Loucy (cell line): ENCODE measurements at regions not wholly inside any gene's neighbourhood (a gene's known extent, or its start where the extent isn't known, plus 50 kb on each side); places are given as distances from the start of the nearest gene placed in this dataset.

Experiments
- H2AFZ ChIP-seq: fragments of 200-600 bp; sonication (generic); 2 replicates; pipeline ENCODE4 v1.6.0; 2016; ENCODE audit warnings: antibody characterized with exemption, mild to moderate bottlenecking, low read length, moderate library complexity
- H3F3A ChIP-seq: fragments of 200-600 bp; 2 replicates; pipeline ENCODE4 v1.6.0; 2016; ENCODE audit warnings: antibody characterized with exemption, low read depth, mild to moderate bottlenecking
- H3K27me3 ChIP-seq: fragments of 200-600 bp; sonication (generic); 2 replicates; pipeline ENCODE4 v1.6.1; 2014; ENCODE audit warnings: low read length, mild to moderate bottlenecking; ENCODE audit not compliant: insufficient read depth, poor library complexity, severe bottlenecking
- H3K36me3 ChIP-seq: fragments of 200-600 bp; sonication (generic); 2 replicates; pipeline ENCODE4 v1.6.1; 2016; ENCODE audit warnings: low read length; ENCODE audit not compliant: insufficient read depth
- H3K4me1 ChIP-seq: fragments of 200-600 bp; sonication (generic); 2 replicates; pipeline ENCODE4 v1.5.1; 2014; ENCODE audit warnings: low read length, mild to moderate bottlenecking; ENCODE audit not compliant: insufficient read depth, poor library complexity, severe bottlenecking
- H3K4me2 ChIP-seq: fragments of 200-600 bp; sonication (generic); 2 replicates; pipeline ENCODE4 v1.6.0; 2014; ENCODE audit warnings: antibody characterized with exemption, low read length, low read depth, mild to moderate bottlenecking; ENCODE audit not compliant: poor library complexity, severe bottlenecking
- H3K4me3 ChIP-seq: fragments of 200-600 bp; sonication (generic); 2 replicates; pipeline ENCODE4 v1.5.1; 2014; ENCODE audit warnings: low read length, mild to moderate bottlenecking, mixed read lengths; ENCODE audit not compliant: poor library complexity, severe bottlenecking
- H3K79me2 ChIP-seq: fragments of 200-600 bp; sonication (generic); 2 replicates; pipeline ENCODE4 v1.6.1; 2014; ENCODE audit warnings: low read length; ENCODE audit not compliant: insufficient read depth
- H3K9ac ChIP-seq: fragments of 200-600 bp; sonication (generic); 2 replicates; pipeline ENCODE4 v1.6.0; 2014; ENCODE audit warnings: mild to moderate bottlenecking, low read depth, low read length, moderate library complexity; ENCODE audit not compliant: poor library complexity, severe bottlenecking
- H3K9me2 ChIP-seq: fragments of 200-600 bp; sonication (generic); replicated peaks from 2 replicates; pipeline ENCODE4 v1.6.1; 2016; ENCODE audit warnings: low read depth, low read length, mixed read lengths
- H3K9me3 ChIP-seq: fragments of 200-600 bp; sonication (generic); 2 replicates; pipeline ENCODE4 v1.6.1; 2014; ENCODE audit warnings: mild to moderate bottlenecking, antibody characterized with exemption, low read length, low read depth; ENCODE audit not compliant: insufficient read depth
- H4K20me1 ChIP-seq: fragments of 200-600 bp; sonication (generic); 2 replicates; pipeline ENCODE4 v1.6.0; 2014; ENCODE audit warnings: antibody characterized with exemption, low read length, mild to moderate bottlenecking; ENCODE audit not compliant: insufficient read depth, poor library complexity, severe bottlenecking
- EZH2phosphoT487 ChIP-seq: fragments of 200-600 bp; IDR thresholded peaks from 2 replicates; pipeline ENCODE4 v1.6.1; 2018; ENCODE audit warnings: antibody characterized with exemption, mild to moderate bottlenecking, moderate library complexity, borderline replicate concordance
- TF ChIP-seq, protein P1 (sequence below): fragments of 200-600 bp; sonication (generic); conservative IDR thresholded peaks from 2 replicates; pipeline ENCODE4 v1.5.1; 2014; ENCODE audit warnings: mild to moderate bottlenecking, antibody characterized with exemption, low read length

- Histone ChIP-seq H3K79me2 (no peaks in the 10 kb centered on the region), H3K9me3 (no peaks in the 10 kb centered on the region), H3K4me3 (no peak overlapping the region), H4K20me1 (no peaks in the 10 kb centered on the region), H3K4me2 (no peak overlapping the region), H3F3A (no peaks in the 10 kb centered on the region), H3K27me3 (no peaks in the 10 kb centered on the region), H2AFZ (no peak overlapping the region), H3K36me3 (no peaks in the 10 kb centered on the region), H3K9ac (no peak overlapping the region), H3K9me2 (no peaks in the 10 kb centered on the region), H3K4me1 (no peaks in the 10 kb centered on the region)
- TF ChIP-seq EZH2phosphoT487, result no peak
- TF ChIP-seq, protein P1, sequence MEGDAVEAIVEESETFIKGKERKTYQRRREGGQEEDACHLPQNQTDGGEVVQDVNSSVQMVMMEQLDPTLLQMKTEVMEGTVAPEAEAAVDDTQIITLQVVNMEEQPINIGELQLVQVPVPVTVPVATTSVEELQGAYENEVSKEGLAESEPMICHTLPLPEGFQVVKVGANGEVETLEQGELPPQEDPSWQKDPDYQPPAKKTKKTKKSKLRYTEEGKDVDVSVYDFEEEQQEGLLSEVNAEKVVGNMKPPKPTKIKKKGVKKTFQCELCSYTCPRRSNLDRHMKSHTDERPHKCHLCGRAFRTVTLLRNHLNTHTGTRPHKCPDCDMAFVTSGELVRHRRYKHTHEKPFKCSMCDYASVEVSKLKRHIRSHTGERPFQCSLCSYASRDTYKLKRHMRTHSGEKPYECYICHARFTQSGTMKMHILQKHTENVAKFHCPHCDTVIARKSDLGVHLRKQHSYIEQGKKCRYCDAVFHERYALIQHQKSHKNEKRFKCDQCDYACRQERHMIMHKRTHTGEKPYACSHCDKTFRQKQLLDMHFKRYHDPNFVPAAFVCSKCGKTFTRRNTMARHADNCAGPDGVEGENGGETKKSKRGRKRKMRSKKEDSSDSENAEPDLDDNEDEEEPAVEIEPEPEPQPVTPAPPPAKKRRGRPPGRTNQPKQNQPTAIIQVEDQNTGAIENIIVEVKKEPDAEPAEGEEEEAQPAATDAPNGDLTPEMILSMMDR, result no peak
Measured at GRCh38 chr10:129165770-129166169, 301.3 kb upstream of the MGMT start.

- no peak overlapping the region for H3K9ac ChIP-seq
- H3K27me3 ChIP-seq, result no peaks in the 10 kb centered on the region
- H4K20me1 ChIP-seq, result no peaks in the 10 kb centered on the region
- no peaks in the 10 kb centered on the region for H3K79me2 ChIP-seq
- no peak overlapping the region for H2AFZ ChIP-seq
- no peak overlapping the region for H3K4me3 ChIP-seq
- no peaks in the 10 kb centered on the region for H3K4me1 ChIP-seq
- no peaks in the 10 kb centered on the region for H3F3A ChIP-seq
- TF ChIP-seq EZH2phosphoT487, result no peak
- TF ChIP-seq, protein P1, result no peak
- H3K9me2 ChIP-seq, result no peaks in the 10 kb centered on the region
- no peaks in the 10 kb centered on the region for H3K36me3 ChIP-seq
- H3K9me3 ChIP-seq, result no peaks in the 10 kb centered on the region
- H3K4me2 ChIP-seq, result no peak overlapping the region
Measured at GRCh38 chr10:129168660-129169059, 298.4 kb upstream of the MGMT start.

DNA sequence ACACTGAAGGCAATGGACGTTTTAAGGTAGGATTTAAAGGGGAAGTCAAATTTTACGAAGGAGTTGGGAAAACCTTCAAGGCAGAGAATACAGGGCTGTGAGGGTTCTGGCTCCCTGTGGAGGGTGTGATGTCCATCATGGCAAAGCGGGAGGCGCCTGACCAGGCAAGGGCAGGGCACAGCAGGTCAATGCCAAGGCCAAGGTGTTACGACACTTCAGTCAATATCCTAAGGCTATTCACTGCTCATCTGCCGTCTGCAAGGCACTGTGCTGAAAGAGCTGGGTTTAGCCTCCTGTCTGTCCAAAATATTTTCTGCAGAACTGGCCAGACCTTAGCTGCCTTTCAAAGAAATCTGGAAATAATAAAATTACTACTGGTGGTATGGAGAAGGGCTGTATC, 297.9 kb upstream of the MGMT start:
- Histone ChIP-seq H2AFZ (no peak overlapping the region), H3K4me1 (no peaks in the 10 kb centered on the region), H4K20me1 (no peaks in the 10 kb centered on the region), H3K79me2 (no peaks in the 10 kb centered on the region), H3K4me2 (no peak overlapping the region), H3K27me3 (no peaks in the 10 kb centered on the region), H3F3A (no peaks in the 10 kb centered on the region), H3K4me3 (no peak overlapping the region), H3K36me3 (no peaks in the 10 kb centered on the region), H3K9ac (no peak overlapping the region), H3K9me3 (no peaks in the 10 kb centered on the region), H3K9me2 (no peaks in the 10 kb centered on the region)
- TF ChIP-seq, protein P1, result no peak
